Ramos (cell line): ENCODE measurements at regions not wholly inside any gene's neighbourhood (a gene's known extent, or its start where the extent isn't known, plus 50 kb on each side); places are given as distances from the start of the nearest gene placed in this dataset.

Experiments used
- in situ Hi-C: fragments of 300-500 bp; cut with MboI; formaldehyde crosslinking; loops from one replicate; pipeline ENCODE4 v1.14.3; 2022; ENCODE audit warnings: low sequenced_read_pairs; ENCODE audit not compliant: unreplicated experiment

GRCh38 chr18:30280186-30280585 lies 762.4 kb downstream of the DSC3 start:
- in situ Hi-C loops: loop anchor here (25.0 kb wide), 1 partner anchor 393 kb away; no protein-coding TSS in a partner anchor

GRCh38 chr18:30277676-30278075 lies 764.9 kb downstream of the DSC3 start:
- in situ Hi-C loops: loop anchor here (25.0 kb wide), 1 partner anchor 390 kb away; no protein-coding TSS in a partner anchor

GRCh38 chr18:30271716-30272115 lies 770.8 kb downstream of the DSC3 start:
- in situ Hi-C loops: no loop called here

GRCh38 chr18:30265190-30265589 lies 777.4 kb downstream of the DSC3 start:
- in situ Hi-C loops: no loop called here

- in situ Hi-C loops: no loop called here
Observed at GRCh38 chr18:30254331-30254730, 788.2 kb downstream of the DSC3 start.

GRCh38 chr18:30248056-30248455 lies 794.5 kb downstream of the DSC3 start:
- in situ Hi-C loops: no loop called here

- in situ Hi-C loops: no loop called here
Observed at GRCh38 chr18:30245766-30246455, 796.6 kb downstream of the DSC3 start.

GRCh38 chr18:30234755-30235154 lies 807.8 kb downstream of the DSC3 start:
- in situ Hi-C loops: no loop called here

- in situ Hi-C loops: no loop called here
Observed at GRCh38 chr18:30211112-30211511, 831.4 kb downstream of the DSC3 start.

GRCh38 chr18:30208546-30208945 lies 834.0 kb downstream of the DSC3 start:
- in situ Hi-C loops: no loop called here

- in situ Hi-C loops: no loop called here
Observed at GRCh38 chr18:30192216-30192615, 850.3 kb downstream of the DSC3 start.

GRCh38 chr18:30186245-30186644 lies 856.3 kb downstream of the DSC3 start:
- in situ Hi-C loops: no loop called here

- in situ Hi-C loops: no loop called here
Observed at GRCh38 chr18:30177056-30177455, 865.5 kb downstream of the DSC3 start.

GRCh38 chr18:30175621-30176225 lies 866.8 kb downstream of the DSC3 start:
- in situ Hi-C loops: no loop called here

- in situ Hi-C loops: no loop called here
Observed at GRCh38 chr18:30175061-30175574, 867.4 kb downstream of the DSC3 start.

GRCh38 chr18:30163573-30163972 lies 879.0 kb downstream of the DSC3 start:
- in situ Hi-C loops: no loop called here

GRCh38 chr18:30160124-30160523 lies 882.4 kb downstream of the DSC3 start:
- in situ Hi-C loops: no loop called here

- in situ Hi-C loops: no loop called here
Observed at GRCh38 chr18:30150586-30151250, 891.8 kb downstream of the DSC3 start.

- in situ Hi-C loops: no loop called here
Observed at GRCh38 chr18:30149585-30149984, 893.0 kb downstream of the DSC3 start.

- in situ Hi-C loops: no loop called here
Observed at GRCh38 chr18:30142870-30143269, 899.7 kb downstream of the DSC3 start.

- in situ Hi-C loops: no loop called here
Observed at GRCh38 chr18:30142248-30142647, 900.3 kb downstream of the DSC3 start.
